ENCODE measurements at regions not wholly inside any gene's neighbourhood (a gene's known extent, or its start where the extent isn't known, plus 50 kb on each side); places are given as distances from the start of the nearest gene placed in this dataset.
A peak's percentile ranks its signal among the peaks of the same experiment; 100 is the strongest.

- Histone ChIP-seq H4K20me1 (ENCODE audit: insufficient read depth, low read length) (no peaks in the 10 kb centered on the region), H3K27me3 (replicated peaks; ENCODE audit: insufficient read depth, low read length) (0 out of 2 replicates have a peak, but pooled peaks cover 10% of the 10 kb centered on the region), H3K27ac (ENCODE audit: low read length) (no peak overlapping the region), H3K4me2 (ENCODE audit: low read depth, low read length) (no peak overlapping the region), H3K36me3 (replicated peaks; ENCODE audit: insufficient read depth, low read length) (no peaks in the 10 kb centered on the region), H3F3A (ENCODE audit: insufficient read depth, low read length) (peaks cover 14% of the 10 kb centered on the region), H2AFZ (ENCODE audit: low read length) (no peak overlapping the region), H3K9me2 (replicated peaks; ENCODE audit: insufficient read depth, low read length) (no peaks in the 10 kb centered on the region), H3K79me2 (ENCODE audit: low read length) (no peaks in the 10 kb centered on the region), H3K4me1 (ENCODE audit: low read length) (peaks cover 21% of the 10 kb centered on the region), H3K9ac (ENCODE audit: low read length) (no peak overlapping the region), H3K9me3 (replicated peaks; ENCODE audit: insufficient read depth, low read length) (no peaks in the 10 kb centered on the region), H3K4me3 (ENCODE audit: low read length) (no peak overlapping the region)
- no peak for DNase-seq
- TF ChIP-seq EZH2phosphoT487 (IDR thresholded peaks at IDR 0.05; ENCODE audit: low read length) (no peak), CTCF (IDR thresholded peaks at IDR 0.05; ENCODE audit: low read length) (no peak), EZH2 (optimal IDR thresholded peaks at IDR 0.05; ENCODE audit: low read depth, low read length) (no peak)
Measured at GRCh38 chr3:124588794-124589193, 141.5 kb upstream of the UMPS start.

GRCh38 chr3:124591699-124592098 is 138.6 kb upstream of the UMPS start:
- no peaks in the 10 kb centered on the region for H3K9me2 ChIP-seq (replicated peaks; ENCODE audit: insufficient read depth, low read length)
- H3K36me3 ChIP-seq (replicated peaks; ENCODE audit: insufficient read depth, low read length) = no peaks in the 10 kb centered on the region
- no peaks in the 10 kb centered on the region for H3K9me3 ChIP-seq (replicated peaks; ENCODE audit: insufficient read depth, low read length)
- H3K4me1 ChIP-seq (ENCODE audit: low read length) = peaks cover 19% of the 10 kb centered on the region
- H4K20me1 ChIP-seq (ENCODE audit: insufficient read depth, low read length) = no peaks in the 10 kb centered on the region
- no peak for DNase-seq
- H3K9ac ChIP-seq (ENCODE audit: low read length) = no peak overlapping the region
- H3K27ac ChIP-seq (ENCODE audit: low read length) = no peak overlapping the region
- H3K27me3 ChIP-seq (replicated peaks; ENCODE audit: insufficient read depth, low read length) = no peaks in the 10 kb centered on the region
- H2AFZ ChIP-seq (ENCODE audit: low read length) = no peak overlapping the region
- TF ChIP-seq EZH2phosphoT487 (IDR thresholded peaks at IDR 0.05; ENCODE audit: low read length) = no peak
- TF ChIP-seq EZH2 (optimal IDR thresholded peaks at IDR 0.05; ENCODE audit: low read depth, low read length) = no peak
- TF ChIP-seq CTCF (IDR thresholded peaks at IDR 0.05; ENCODE audit: low read length) = no peak
- no peak overlapping the region for H3K4me3 ChIP-seq (ENCODE audit: low read length)
- H3F3A ChIP-seq (ENCODE audit: insufficient read depth, low read length) = peaks cover 14% of the 10 kb centered on the region
- no peak overlapping the region for H3K4me2 ChIP-seq (ENCODE audit: low read depth, low read length)
- H3K79me2 ChIP-seq (ENCODE audit: low read length) = no peaks in the 10 kb centered on the region

- H3K4me2 ChIP-seq (ENCODE audit: low read depth, low read length) = peak overlapping the region; percentile 47
- no peaks in the 10 kb centered on the region for H4K20me1 ChIP-seq (ENCODE audit: insufficient read depth, low read length)
- no peaks in the 10 kb centered on the region for H3K79me2 ChIP-seq (ENCODE audit: low read length)
- peaks cover 19% of the 10 kb centered on the region for H3K4me1 ChIP-seq (ENCODE audit: low read length)
- H3K27me3 ChIP-seq (replicated peaks; ENCODE audit: insufficient read depth, low read length) = no peaks in the 10 kb centered on the region
- TF ChIP-seq EZH2phosphoT487 (IDR thresholded peaks at IDR 0.05; ENCODE audit: low read length) = no peak
- no peaks in the 10 kb centered on the region for H3K9me3 ChIP-seq (replicated peaks; ENCODE audit: insufficient read depth, low read length)
- 0 out of 2 replicates have a peak overlapping the region, but pooled peaks have one; percentile 8 for H3K4me3 ChIP-seq (ENCODE audit: low read length)
- peak; percentile 59 for DNase-seq
- H3K9me2 ChIP-seq (replicated peaks; ENCODE audit: insufficient read depth, low read length) = no peaks in the 10 kb centered on the region
- H2AFZ ChIP-seq (ENCODE audit: low read length) = peak overlapping the region; percentile 11; the same call in 1 of the 2 replicates
- peaks cover 14% of the 10 kb centered on the region for H3F3A ChIP-seq (ENCODE audit: insufficient read depth, low read length)
- H3K36me3 ChIP-seq (replicated peaks; ENCODE audit: insufficient read depth, low read length) = no peaks in the 10 kb centered on the region
- H3K27ac ChIP-seq (ENCODE audit: low read length) = peak overlapping the region; percentile 51; the same call in 1 of the 2 replicates
- peak overlapping the region; percentile 5; the same call in 1 of the 2 replicates for H3K9ac ChIP-seq (ENCODE audit: low read length)
Measured at GRCh38 chr3:124592658-124593441, 137.4 kb upstream of the UMPS start.

GRCh38 chr3:124593442-124593829 is 136.8 kb upstream of the UMPS start:
- Histone ChIP-seq H3K4me3 (ENCODE audit: low read length) (no peak overlapping the region), H2AFZ (ENCODE audit: low read length) (peak overlapping the region; percentile 11; the same call in 1 of the 2 replicates), H3K9me2 (replicated peaks; ENCODE audit: insufficient read depth, low read length) (no peaks in the 10 kb centered on the region), H3K36me3 (replicated peaks; ENCODE audit: insufficient read depth, low read length) (no peaks in the 10 kb centered on the region), H3K27ac (ENCODE audit: low read length) (peak overlapping the region; percentile 51; the same call in 1 of the 2 replicates), H3K4me1 (ENCODE audit: low read length) (peaks cover 19% of the 10 kb centered on the region), H3K27me3 (replicated peaks; ENCODE audit: insufficient read depth, low read length) (no peaks in the 10 kb centered on the region), H3K79me2 (ENCODE audit: low read length) (no peaks in the 10 kb centered on the region), H3K4me2 (ENCODE audit: low read depth, low read length) (peak overlapping the region; percentile 47), H3K9ac (ENCODE audit: low read length) (no peak overlapping the region), H3F3A (ENCODE audit: insufficient read depth, low read length) (peaks cover 14% of the 10 kb centered on the region), H3K9me3 (replicated peaks; ENCODE audit: insufficient read depth, low read length) (no peaks in the 10 kb centered on the region), H4K20me1 (ENCODE audit: insufficient read depth, low read length) (no peaks in the 10 kb centered on the region)
- no peak for TF ChIP-seq EZH2 (optimal IDR thresholded peaks at IDR 0.05; ENCODE audit: low read depth, low read length)
- TF ChIP-seq EZH2phosphoT487 (IDR thresholded peaks at IDR 0.05; ENCODE audit: low read length) = no peak
- TF ChIP-seq CTCF (IDR thresholded peaks at IDR 0.05; ENCODE audit: low read length) = no peak
- DNase-seq = no peak
